ENCODE measurements at regions not wholly inside any gene's neighbourhood (a gene's known extent, or its start where the extent isn't known, plus 50 kb on each side); places are given as distances from the start of the nearest gene placed in this dataset.

DNA sequence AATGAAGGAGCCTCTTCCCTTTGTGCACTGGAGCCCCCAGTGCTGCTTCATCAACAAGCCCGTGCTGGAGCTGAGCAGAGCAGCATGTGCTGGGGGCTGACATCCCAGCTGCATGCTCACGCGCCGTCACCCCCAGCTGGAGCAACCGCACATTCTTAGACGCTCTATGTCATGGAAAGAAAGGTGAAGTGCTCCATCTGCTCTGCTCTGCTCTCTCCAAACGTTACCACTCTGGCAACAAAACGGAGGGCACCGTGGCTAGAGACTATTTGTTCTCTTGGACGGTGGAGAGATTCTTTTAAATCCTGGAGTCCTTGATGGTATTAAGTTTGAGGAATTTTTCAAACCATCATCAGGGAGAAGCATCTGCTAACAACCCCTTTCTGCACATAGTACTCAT, 208.4 kb downstream of the C12orf75 start:
- DNase-seq = no peak

DNA sequence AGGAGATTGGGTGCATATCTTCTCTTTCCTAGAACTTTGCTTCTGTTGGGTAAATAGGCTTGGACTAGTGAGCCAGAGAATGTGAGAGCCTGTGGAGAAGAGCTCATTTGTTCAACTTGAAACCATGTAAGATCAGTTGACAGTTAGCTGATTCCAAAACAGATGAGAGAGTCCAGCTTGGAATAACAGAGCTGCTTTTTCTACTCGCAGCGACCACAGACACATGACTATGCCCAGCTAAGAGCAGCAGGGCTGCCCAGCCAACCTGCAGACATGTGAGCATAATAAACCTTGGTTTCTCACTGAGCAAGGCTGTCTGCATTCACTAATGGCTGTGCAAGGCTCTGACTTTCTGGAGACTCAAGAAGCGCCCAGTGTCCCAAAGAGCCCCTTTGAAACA, 209.2 kb downstream of the C12orf75 start:
- DNase-seq = no peak

GRCh38 chr12:105547786-105548185, 217.3 kb downstream of the C12orf75 start:
- no peak for DNase-seq

GRCh38 chr12:105548626-105549025, 218.1 kb downstream of the C12orf75 start:
- no peak for DNase-seq

GRCh38 chr12:105552056-105552455, 221.6 kb downstream of the C12orf75 start:
- DNase-seq = no peak

DNA sequence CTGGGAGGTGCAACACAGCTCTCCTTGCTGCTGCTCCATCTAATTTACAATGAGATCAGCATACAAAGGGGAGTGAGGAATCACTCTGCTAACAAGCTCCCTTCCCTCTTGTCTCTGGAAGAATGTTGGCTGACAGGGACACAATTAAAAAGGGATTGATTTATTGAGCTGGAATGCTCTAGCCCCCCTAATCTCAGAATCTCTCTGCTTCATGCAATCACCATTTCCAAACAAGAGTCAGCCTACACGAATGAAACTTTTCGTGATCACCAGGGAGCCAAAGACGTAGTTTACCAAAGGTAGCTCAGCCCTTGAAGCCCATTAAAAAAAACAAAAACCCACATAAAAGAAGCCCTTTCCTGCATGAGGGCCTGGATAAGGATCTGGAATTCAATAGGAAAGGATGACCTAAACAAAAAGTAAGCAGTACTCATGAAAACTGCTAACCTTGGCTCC, 223.8 kb downstream of the C12orf75 start:
- DNase-seq = no peak

DNA sequence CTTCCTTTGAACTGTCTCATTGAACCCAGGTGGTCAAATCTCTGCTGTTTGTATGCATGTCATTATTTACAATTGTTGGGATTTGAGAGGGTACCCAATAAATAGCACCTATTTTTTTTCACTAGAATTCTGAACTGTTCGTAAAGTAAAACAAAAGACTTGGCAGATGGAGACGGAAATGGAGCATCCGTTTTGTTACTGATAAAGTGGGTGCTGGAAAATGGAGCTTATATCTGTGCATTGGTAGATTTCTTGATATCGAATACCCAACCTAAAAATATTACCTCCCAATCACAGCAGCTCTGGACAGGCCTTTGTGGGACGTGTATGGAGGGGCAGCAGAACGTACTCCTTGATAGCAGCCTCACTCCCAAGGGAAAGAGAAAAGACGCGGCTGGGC, 224.4 kb downstream of the C12orf75 start:
- DNase-seq = no peak

- no peak for DNase-seq
Observed at GRCh38 chr12:105555556-105556295, 225.2 kb downstream of the C12orf75 start.

DNA sequence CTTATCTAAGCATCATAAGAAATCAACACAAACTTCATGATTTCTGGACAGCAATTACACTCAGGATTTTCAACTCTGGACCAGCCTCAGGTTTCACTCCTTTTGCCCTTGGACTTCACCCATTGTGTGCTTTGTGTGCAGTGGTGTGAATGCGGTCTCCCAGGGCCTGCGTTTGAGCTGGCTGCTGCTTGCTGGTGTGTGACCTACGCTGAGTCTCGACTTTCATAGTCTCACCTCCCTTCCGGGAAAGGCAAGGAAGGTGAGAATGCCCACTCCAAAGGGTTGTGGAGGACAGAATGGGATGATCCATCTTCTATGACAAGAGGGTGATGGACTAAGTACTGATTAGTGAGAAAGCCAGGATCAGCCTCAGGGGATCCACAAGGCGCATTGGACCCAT, 228.8 kb downstream of the C12orf75 start:
- DNase-seq = no peak

DNA sequence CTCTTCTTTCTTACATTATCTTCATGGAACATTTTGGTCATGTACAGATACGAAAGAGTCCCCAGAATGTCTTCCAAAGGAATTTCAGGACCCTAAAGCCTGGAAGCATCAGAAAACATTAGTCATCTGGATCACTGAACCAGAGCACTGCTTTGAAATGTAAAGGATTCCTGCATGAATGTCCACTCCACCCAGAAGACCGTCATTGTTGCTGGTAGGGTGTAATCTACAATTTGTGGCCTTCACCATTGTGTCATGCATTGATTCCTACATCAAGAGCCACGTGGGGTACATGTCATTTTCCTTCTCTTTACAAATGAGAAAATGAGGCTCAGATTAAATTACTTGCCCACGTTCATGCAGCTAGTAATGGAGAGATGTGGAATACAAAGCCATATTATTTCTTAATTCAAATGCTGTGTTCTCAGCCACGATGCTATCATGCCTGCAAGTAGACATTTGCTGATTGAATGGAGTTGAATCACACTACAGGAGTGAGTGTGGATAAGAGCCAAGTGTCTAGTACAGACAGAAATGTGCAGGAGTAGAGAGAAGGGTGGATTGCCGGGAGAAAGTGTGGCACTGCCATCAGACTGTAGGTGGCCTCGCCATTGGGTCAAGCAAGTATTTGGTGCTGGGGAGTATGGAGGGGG, 231.2 kb downstream of the C12orf75 start:
- DNase-seq = no peak

GRCh38 chr12:105562199-105562971, 231.9 kb downstream of the C12orf75 start:
- no peak for DNase-seq

DNA sequence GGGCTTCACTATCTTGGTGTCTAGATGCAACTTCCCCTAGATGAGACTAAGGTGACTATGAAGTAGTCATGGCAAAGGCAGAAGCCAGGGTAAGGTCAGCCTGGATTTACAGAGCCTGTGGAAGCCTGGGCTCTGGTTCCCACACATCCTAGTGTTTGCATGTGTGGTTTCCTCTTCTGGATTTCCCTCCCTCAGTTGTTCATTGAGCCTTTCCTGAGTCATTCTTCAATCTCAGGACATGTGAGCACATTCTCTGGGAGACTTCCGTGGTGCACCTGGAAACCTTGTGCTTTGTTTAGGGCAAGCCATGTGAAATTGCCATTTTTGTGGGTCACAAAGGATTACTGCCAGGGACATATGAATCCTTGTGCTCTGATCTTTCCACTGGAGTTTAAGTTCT, 236.6 kb downstream of the C12orf75 start:
- DNase-seq = no peak

- no peak for DNase-seq
Observed at GRCh38 chr12:105569886-105570285, 239.4 kb downstream of the C12orf75 start.

- DNase-seq = no peak
Observed at GRCh38 chr12:105570944-105571343, 240.5 kb downstream of the C12orf75 start.

GRCh38 chr12:105573574-105573973, 243.1 kb downstream of the C12orf75 start:
- DNase-seq = no peak

GRCh38 chr12:105574056-105574715, 243.7 kb downstream of the C12orf75 start:
- no peak for DNase-seq

DNA sequence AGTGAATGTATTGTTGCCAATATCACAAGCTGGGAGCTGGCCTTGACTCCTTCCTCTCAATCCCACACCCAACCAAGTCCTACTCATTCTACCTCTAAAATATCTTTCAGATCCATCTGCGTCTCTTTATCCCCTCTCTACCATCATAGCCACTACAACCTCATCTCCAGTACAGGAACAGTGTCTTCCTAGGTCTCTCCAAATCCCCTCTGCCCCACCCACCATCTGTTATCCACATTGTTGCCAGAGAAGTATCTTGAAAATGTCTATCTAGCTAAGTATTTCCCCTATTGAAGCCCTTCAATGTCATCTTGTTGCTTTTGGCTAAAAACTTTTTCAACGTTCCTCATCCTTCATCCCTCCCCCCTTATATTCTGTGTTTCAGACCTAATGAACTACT, 244.7 kb downstream of the C12orf75 start:
- DNase-seq = no peak

GRCh38 chr12:105576261-105576660, 245.8 kb downstream of the C12orf75 start:
- DNase-seq = no peak

- no peak for DNase-seq
Observed at GRCh38 chr12:105580821-105581352, 250.4 kb downstream of the C12orf75 start.

DNA sequence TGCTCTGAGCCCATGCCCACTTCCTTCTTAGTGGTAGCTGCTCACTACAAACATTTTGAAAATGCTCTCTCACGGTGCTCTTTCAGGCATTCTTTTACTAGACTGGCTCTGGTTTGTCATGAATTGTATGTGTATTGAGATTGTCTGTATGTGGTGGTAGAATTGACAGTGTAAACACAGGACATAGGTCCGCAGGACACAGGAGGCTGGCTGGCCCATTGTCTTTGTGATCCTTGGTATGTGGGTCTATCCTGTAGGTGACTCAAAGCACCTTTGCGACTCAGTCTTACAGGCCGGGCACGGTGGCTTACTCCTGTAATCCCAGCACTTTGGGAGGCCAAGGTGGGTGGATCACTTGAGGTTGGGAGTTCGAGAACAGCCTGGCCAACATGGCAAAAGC, 250.9 kb downstream of the C12orf75 start:
- no peak for DNase-seq

- no peak for DNase-seq
Observed at GRCh38 chr12:105585107-105585506, 254.6 kb downstream of the C12orf75 start.

- DNase-seq = no peak
Observed at GRCh38 chr12:105587237-105587636, 256.7 kb downstream of the C12orf75 start.

- no peak for DNase-seq
Observed at GRCh38 chr12:105588106-105588505, 257.6 kb downstream of the C12orf75 start.

Measured in suppressor macrophage treated with lipopolysaccharide for 1 hour (primary cell).